ENCODE measurements at regions not wholly inside any gene's neighbourhood (a gene's known extent, or its start where the extent isn't known, plus 50 kb on each side); places are given as distances from the start of the nearest gene placed in this dataset.
"Not testable (repeated sequence)": the region's sequence is repeated elsewhere in the genome, so short reads cannot be mapped to it uniquely, and the experiment has no call there.

GRCh38 chrX:127466211-127466610 lies 586.0 kb downstream of the ACTRT1 start:
- DNase-seq, result no peak
- intact Hi-C loops (cut with DNase I), result no loop called here

GRCh38 chrX:127459790-127460189 lies 592.4 kb downstream of the ACTRT1 start:
- intact Hi-C loops (cut with DNase I), result no loop called here
- no peak for DNase-seq

GRCh38 chrX:127457161-127457560 lies 595.0 kb downstream of the ACTRT1 start:
- intact Hi-C loops (cut with DNase I), result no loop called here
- no peak for DNase-seq

- no peak for DNase-seq
- intact Hi-C loops (cut with DNase I), result no loop called here
Observed at GRCh38 chrX:127439676-127440075, 612.5 kb downstream of the ACTRT1 start.

GRCh38 chrX:127405946-127406345 lies 586.4 kb downstream of the PRR32 start:
- DNase-seq, result no peak
- intact Hi-C loops (cut with DNase I), result no loop called here

GRCh38 chrX:127404161-127404560 lies 584.6 kb downstream of the PRR32 start:
- no peak for DNase-seq
- intact Hi-C loops (cut with DNase I), result no loop called here

GRCh38 chrX:127400231-127400630 lies 580.7 kb downstream of the PRR32 start:
- intact Hi-C loops (cut with DNase I); DNase-seq: not testable (repeated sequence)

- no peak for DNase-seq
- intact Hi-C loops (cut with DNase I), result no loop called here
Observed at GRCh38 chrX:127390316-127390715, 570.8 kb downstream of the PRR32 start.

- DNase-seq, result no peak
- intact Hi-C loops (cut with DNase I), result no loop called here
Observed at GRCh38 chrX:127389900-127390299, 570.4 kb downstream of the PRR32 start.
